ENCODE measurements at regions not wholly inside any gene's neighbourhood (a gene's known extent, or its start where the extent isn't known, plus 50 kb on each side); places are given as distances from the start of the nearest gene placed in this dataset.
"Not testable (repeated sequence)": the region's sequence is repeated elsewhere in the genome, so short reads cannot be mapped to it uniquely, and the experiment has no call there.

- Histone ChIP-seq H3K36me3 (ENCODE audit: control insufficient read depth, insufficient read depth, low read length) (no peaks in the 10 kb centered on the region), H3K4me3 (ENCODE audit: low read depth, low read length) (no peak overlapping the region), H3K27me3 (ENCODE audit: control insufficient read depth, insufficient read depth, low read length) (no peaks in the 10 kb centered on the region)
- ChIA-PET POLR2A (no interaction called here), CTCF (no interaction called here)
- DNase-seq (ENCODE audit: low read depth): no peak
- no peak for TF ChIP-seq CTCF (IDR thresholded peaks at IDR 0.05; ENCODE audit: insufficient read depth, low read depth, low read length)
Measured at GRCh38 chr3:36060950-36061349, 319.4 kb upstream of the STAC start.

DNA sequence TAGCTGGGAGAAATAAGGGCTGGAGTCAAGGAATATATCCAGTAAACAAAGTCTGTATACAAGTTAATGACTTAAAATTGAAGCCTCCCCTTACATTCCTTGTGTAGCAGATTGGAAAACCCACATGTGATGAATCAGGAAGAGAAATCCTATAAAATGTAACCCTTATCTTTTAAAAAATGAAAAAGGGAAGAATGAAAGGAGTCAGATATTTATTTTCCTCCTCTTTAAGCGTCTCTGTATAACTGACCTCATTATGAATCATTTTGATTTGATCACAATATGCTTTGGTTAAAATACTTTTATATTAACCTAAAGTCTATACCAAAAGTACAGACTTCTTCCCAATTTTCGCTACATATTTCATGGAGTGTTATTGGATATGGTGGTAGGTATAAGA is 316.3 kb upstream of the STAC start:
- no peak for TF ChIP-seq CTCF (IDR thresholded peaks at IDR 0.05; ENCODE audit: insufficient read depth, low read depth, low read length)
- ChIA-PET CTCF (no interaction called here), POLR2A (no interaction called here)
- DNase-seq (ENCODE audit: low read depth): no peak
- H3K36me3 ChIP-seq (ENCODE audit: control insufficient read depth, insufficient read depth, low read length): no peaks in the 10 kb centered on the region
- no peak overlapping the region for H3K4me3 ChIP-seq (ENCODE audit: low read depth, low read length)
- no peaks in the 10 kb centered on the region for H3K27me3 ChIP-seq (ENCODE audit: control insufficient read depth, insufficient read depth, low read length)

- no peak for TF ChIP-seq CTCF (IDR thresholded peaks at IDR 0.05; ENCODE audit: insufficient read depth, low read depth, low read length)
- Histone ChIP-seq H3K4me3 (ENCODE audit: low read depth, low read length) (no peak overlapping the region), H3K27me3 (ENCODE audit: control insufficient read depth, insufficient read depth, low read length) (no peaks in the 10 kb centered on the region), H3K36me3 (ENCODE audit: control insufficient read depth, insufficient read depth, low read length) (no peaks in the 10 kb centered on the region)
- DNase-seq (ENCODE audit: low read depth): no peak
- ChIA-PET CTCF (no interaction called here), POLR2A (no interaction called here)
Measured at GRCh38 chr3:36065321-36065720, 315.0 kb upstream of the STAC start.

DNA sequence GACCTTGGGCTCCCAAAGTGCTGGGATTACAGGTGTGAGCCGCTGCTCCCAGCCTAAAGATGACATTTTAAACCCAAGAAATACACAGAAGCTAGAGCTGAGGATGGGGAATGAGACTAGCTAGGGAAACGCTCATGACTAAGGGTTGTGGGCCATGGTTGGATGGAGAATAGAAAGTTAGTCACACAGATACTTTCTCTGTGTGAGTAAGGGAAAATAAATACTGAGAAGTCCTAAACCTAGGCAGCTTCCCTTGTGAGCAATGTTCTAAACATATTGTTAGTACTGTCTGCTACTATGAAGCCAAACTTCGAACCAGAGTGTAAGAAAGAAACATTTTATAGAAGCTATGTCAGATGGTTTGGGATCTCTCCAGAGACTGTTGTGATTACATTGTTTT is 304.8 kb upstream of the STAC start:
- ChIA-PET CTCF (no interaction called here), POLR2A (no interaction called here)
- Histone ChIP-seq H3K36me3 (ENCODE audit: control insufficient read depth, insufficient read depth, low read length) (no peaks in the 10 kb centered on the region), H3K4me3 (ENCODE audit: low read depth, low read length) (no peak overlapping the region), H3K27me3 (ENCODE audit: control insufficient read depth, insufficient read depth, low read length) (no peaks in the 10 kb centered on the region; the same call in 1 of the 2 replicates)
- TF ChIP-seq CTCF (IDR thresholded peaks at IDR 0.05; ENCODE audit: insufficient read depth, low read depth, low read length): no peak
- DNase-seq (ENCODE audit: low read depth): no peak

DNA sequence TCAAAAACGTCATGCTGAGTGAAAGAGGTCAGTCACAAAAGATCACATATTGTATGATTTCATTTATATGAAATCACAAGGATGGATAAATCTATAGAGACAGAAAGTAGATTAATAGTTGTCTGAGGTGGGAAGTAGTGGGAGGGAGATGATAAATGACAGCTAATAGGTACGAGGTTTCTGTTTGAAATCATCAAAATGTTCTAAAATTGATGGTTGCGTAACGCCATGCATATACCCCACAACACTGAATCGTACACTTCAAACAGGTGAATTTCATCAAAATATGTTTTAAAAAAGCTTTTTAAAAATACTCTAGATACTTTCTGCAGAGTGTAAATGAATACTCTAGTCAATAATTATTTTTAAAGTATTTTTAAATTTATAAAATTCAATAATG is 303.0 kb upstream of the STAC start:
- DNase-seq (ENCODE audit: low read depth): no peak
- no peak for TF ChIP-seq CTCF (IDR thresholded peaks at IDR 0.05; ENCODE audit: insufficient read depth, low read depth, low read length)
- CTCF ChIA-PET: no interaction called here

GRCh38 chr3:36082958-36083357 is 297.3 kb upstream of the STAC start:
- H3K4me3 ChIP-seq (ENCODE audit: low read depth, low read length); POLR2A ChIA-PET; H3K36me3 ChIP-seq (ENCODE audit: control insufficient read depth, insufficient read depth, low read length); H3K27me3 ChIP-seq (ENCODE audit: control insufficient read depth, insufficient read depth, low read length); DNase-seq (ENCODE audit: low read depth); CTCF ChIA-PET: not testable (repeated sequence)

More for the DNA sequence above, 303.0 kb upstream of the STAC start:
- no peak overlapping the region for H3K4me3 ChIP-seq (ENCODE audit: low read depth, low read length)
- POLR2A ChIA-PET: no interaction called here
- H3K36me3 ChIP-seq (ENCODE audit: control insufficient read depth, insufficient read depth, low read length): no peaks in the 10 kb centered on the region
- H3K27me3 ChIP-seq (ENCODE audit: control insufficient read depth, insufficient read depth, low read length): no peaks in the 10 kb centered on the region; the same call in 1 of the 2 replicates
